Osteocyte (in vitro differentiated cells): ENCODE measurements at regions not wholly inside any gene's neighbourhood (a gene's known extent, or its start where the extent isn't known, plus 50 kb on each side); places are given as distances from the start of the nearest gene placed in this dataset.

ENCODE experiments used
- DNase-seq: peaks from one replicate; pipeline ENCODE4 v3.0.0; 2021; ENCODE audit warnings: mixed read lengths; ENCODE audit not compliant: unreplicated experiment; ENCODE audit errors: extremely low spot score
- H3K27ac Mint-ChIP-seq: one replicate; pipeline ENCODE4 v1.8.0; 2021; ENCODE audit warnings: mild to moderate bottlenecking, mixed read lengths; ENCODE audit not compliant: unreplicated experiment
- H3K27me3 Mint-ChIP-seq: one replicate; pipeline ENCODE4 v1.8.0; 2021; ENCODE audit warnings: mixed read lengths; ENCODE audit not compliant: unreplicated experiment
- H3K36me3 Mint-ChIP-seq: one replicate; pipeline ENCODE4 v1.8.0; 2021; ENCODE audit warnings: mixed read lengths; ENCODE audit not compliant: unreplicated experiment
- H3K4me1 Mint-ChIP-seq: one replicate; pipeline ENCODE4 v1.8.0; 2021; ENCODE audit warnings: mixed read lengths; ENCODE audit not compliant: unreplicated experiment
- H3K4me3 Mint-ChIP-seq: one replicate; pipeline ENCODE4 v1.8.0; 2021; ENCODE audit warnings: mild to moderate bottlenecking, moderate library complexity, mixed read lengths; ENCODE audit not compliant: unreplicated experiment
- H3K9me3 Mint-ChIP-seq: one replicate; pipeline ENCODE4 v1.8.0; 2021; ENCODE audit warnings: mixed read lengths; ENCODE audit not compliant: unreplicated experiment
- TF ChIP-seq, protein P1 (sequence below): fragments of 200-600 bp; sonication (generic); IDR thresholded peaks from 2 replicates; pipeline ENCODE4 v1.5.0; 2021; ENCODE audit warnings: antibody characterized with exemption, mild to moderate bottlenecking, moderate library complexity

DNA sequence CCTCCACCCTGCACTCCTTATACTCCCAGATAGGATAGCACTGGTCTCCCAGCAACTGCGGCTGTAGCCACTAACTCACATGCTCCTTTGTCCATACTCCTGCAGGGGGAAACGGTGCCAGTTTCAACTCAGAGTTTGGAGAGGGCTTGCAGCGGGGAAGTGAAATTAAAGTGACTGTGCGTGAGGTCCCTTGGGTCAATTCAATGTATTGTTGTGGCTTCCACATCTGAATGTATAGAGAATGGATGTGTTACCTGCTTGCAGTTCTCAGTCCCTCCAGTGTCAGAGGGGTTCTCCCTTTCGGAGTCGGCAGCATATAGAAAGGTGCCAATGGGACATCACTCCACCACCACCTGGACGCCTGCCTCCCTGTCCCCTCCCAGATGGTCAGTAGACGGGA lies 93.6 kb upstream of the CNKSR3 start:
- Mint-ChIP-seq H3K27ac (no peak overlapping the region), H3K27me3 (no peaks in the 10 kb centered on the region), H3K36me3 (no peaks in the 10 kb centered on the region), H3K4me3 (no peak overlapping the region), H3K9me3 (no peaks in the 10 kb centered on the region), H3K4me1 (peaks cover 21% of the 10 kb centered on the region)
- TF ChIP-seq, protein P1, sequence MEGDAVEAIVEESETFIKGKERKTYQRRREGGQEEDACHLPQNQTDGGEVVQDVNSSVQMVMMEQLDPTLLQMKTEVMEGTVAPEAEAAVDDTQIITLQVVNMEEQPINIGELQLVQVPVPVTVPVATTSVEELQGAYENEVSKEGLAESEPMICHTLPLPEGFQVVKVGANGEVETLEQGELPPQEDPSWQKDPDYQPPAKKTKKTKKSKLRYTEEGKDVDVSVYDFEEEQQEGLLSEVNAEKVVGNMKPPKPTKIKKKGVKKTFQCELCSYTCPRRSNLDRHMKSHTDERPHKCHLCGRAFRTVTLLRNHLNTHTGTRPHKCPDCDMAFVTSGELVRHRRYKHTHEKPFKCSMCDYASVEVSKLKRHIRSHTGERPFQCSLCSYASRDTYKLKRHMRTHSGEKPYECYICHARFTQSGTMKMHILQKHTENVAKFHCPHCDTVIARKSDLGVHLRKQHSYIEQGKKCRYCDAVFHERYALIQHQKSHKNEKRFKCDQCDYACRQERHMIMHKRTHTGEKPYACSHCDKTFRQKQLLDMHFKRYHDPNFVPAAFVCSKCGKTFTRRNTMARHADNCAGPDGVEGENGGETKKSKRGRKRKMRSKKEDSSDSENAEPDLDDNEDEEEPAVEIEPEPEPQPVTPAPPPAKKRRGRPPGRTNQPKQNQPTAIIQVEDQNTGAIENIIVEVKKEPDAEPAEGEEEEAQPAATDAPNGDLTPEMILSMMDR, result no peak
- DNase-seq, result no peak

DNA sequence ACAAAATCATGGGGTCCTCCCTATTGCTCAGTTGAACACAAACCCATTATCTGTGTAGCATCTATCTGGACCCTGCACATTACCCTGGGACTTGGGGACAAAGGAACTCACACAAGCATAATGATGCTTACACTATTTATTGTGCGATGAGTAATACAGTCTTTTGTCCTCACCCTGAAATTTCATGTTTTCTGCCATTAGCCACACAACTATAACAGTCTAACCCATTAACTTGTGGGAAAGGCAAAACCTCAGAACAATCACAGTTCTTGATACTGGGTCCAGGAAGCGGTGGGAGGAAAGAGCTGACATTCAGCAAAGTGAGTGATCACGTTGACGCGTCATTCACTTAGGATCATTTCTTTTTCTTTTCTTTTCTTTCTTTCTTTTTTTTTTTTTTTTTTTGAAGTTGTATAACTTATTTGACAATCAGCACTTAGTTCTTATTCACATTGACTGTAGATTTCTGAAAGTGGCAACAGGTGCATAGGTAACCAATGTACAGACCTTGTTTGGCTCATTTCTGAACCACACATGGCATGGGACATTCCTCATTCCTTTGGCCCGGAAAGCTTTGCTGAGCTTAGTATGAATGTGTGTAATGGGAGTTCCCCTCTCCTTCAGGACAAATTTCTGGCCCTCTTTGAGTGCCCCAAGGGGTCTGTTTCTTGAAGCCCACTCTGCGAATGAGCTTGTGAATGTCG lies 94.8 kb upstream of the CNKSR3 start:
- no peak overlapping the region for H3K27ac Mint-ChIP-seq
- TF ChIP-seq, protein P1, result no peak
- DNase-seq, result no peak
- H3K9me3 Mint-ChIP-seq, result no peaks in the 10 kb centered on the region
- H3K36me3 Mint-ChIP-seq, result no peaks in the 10 kb centered on the region
- H3K4me3 Mint-ChIP-seq, result no peak overlapping the region
- no peaks in the 10 kb centered on the region for H3K27me3 Mint-ChIP-seq
- peaks cover 21% of the 10 kb centered on the region for H3K4me1 Mint-ChIP-seq

DNA sequence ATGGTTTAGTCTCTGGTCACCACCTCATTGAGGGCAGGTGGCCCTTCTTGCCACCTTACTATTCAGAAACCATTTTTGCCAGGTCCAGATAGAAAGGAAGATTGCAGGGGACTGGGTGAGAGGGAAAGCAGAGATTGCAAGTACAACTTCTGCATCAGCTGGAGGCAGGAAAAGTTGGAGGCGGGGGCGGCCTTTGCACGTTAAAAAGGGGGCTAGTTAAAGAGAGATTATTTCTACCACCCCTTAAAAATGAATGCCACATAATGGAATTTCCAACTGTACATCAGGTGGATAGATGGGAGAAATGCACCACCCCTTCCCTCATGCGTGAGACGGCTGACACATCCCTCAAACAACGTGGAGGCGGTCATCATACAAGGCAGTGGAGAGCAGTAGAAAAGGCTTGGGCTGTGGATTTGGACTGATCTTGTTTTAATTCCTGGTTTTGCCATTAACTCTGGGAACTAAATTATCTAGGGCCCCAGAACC lies 95.4 kb upstream of the CNKSR3 start:
- H3K27me3 Mint-ChIP-seq, result no peaks in the 10 kb centered on the region
- peaks cover 21% of the 10 kb centered on the region for H3K4me1 Mint-ChIP-seq
- no peak overlapping the region for H3K4me3 Mint-ChIP-seq
- DNase-seq, result no peak
- H3K27ac Mint-ChIP-seq, result no peak overlapping the region
- H3K36me3 Mint-ChIP-seq, result no peaks in the 10 kb centered on the region
- no peaks in the 10 kb centered on the region for H3K9me3 Mint-ChIP-seq
- TF ChIP-seq, protein P1, result no peak

DNA sequence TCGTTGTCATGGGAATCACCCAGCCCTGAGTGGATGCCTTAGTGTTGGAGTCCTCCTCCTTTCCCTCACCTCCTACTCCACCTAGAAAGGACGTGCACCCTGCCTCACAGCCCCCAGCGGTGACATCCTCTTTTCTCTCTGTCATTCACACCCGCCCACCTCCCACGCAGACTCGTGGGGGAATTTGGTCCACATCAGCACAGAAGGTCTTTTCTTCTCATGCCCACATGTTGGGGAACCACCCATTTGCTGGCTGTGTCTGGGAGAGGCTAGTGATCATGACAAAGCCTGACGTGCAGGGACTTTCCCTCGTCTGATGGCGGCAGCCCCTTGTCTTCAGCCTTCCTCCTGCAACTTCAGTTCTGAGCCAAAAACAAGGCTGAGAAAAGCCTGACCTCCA lies 96.0 kb upstream of the CNKSR3 start:
- Mint-ChIP-seq H3K36me3 (no peaks in the 10 kb centered on the region), H3K4me1 (peaks cover 24% of the 10 kb centered on the region), H3K27ac (no peak overlapping the region), H3K9me3 (no peaks in the 10 kb centered on the region), H3K27me3 (no peaks in the 10 kb centered on the region), H3K4me3 (no peak overlapping the region)
- TF ChIP-seq, protein P1, result no peak
- no peak for DNase-seq

DNA sequence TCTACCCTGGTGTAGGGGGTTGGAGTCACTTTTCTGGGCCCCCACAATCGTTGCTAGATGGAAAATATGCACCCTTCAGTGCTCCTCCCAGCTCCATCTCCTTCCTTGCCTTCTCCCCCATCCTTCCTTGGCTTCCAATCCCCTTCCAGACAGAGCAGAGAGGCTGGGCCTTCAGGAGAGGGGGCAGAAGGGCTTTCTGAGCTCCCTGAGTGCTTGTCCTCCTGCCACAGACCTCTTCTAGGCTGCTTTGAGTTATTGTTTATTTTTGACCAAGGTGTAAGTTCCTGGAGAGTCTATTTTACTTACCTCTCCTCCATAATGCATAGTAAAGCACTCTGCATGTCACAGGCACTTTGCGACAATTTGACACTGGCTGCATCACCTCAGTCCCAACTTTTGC lies 96.4 kb upstream of the CNKSR3 start:
- Mint-ChIP-seq H3K36me3 (no peaks in the 10 kb centered on the region), H3K4me3 (no peak overlapping the region), H3K4me1 (peaks cover 24% of the 10 kb centered on the region), H3K27ac (no peak overlapping the region), H3K9me3 (no peaks in the 10 kb centered on the region), H3K27me3 (no peaks in the 10 kb centered on the region)
- TF ChIP-seq, protein P1, result no peak
- no peak for DNase-seq
